ENCODE measurements at regions not wholly inside any gene's neighbourhood (a gene's known extent, or its start where the extent isn't known, plus 50 kb on each side); places are given as distances from the start of the nearest gene placed in this dataset.
A peak's percentile ranks its signal among the peaks of the same experiment; 100 is the strongest.

DNA sequence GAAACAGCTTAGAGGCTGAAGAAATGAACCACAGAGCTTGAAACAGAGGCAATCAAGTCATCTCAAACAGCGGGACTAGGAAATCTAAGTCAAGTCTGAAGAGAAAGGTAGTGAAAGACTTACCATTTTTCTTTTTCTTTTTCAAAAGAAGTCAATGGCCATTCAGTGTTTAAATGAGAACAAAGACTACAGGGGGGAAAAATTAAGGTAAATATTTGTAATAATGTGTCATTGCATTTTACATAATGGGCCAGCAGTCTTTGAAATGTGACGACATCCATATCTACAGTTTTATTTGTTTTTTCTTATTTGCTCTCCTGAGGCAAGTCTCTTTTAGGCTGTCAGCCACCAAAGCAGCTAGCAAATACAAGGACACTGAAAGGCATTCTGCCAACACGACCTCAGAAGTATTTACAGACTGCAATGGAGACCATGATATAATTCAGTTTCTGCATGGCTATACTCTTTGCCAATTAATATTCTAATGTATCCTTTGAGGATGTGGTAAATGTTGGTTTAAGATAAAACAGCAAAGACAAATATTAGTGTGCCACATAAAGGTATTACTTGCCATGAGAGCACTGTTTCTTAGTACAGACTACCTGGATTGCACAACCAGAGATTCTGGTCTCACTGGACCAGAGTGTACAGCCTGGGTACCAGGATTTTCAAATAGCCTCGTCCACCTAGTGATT, 307.0 kb upstream of the THBS1 start:
- peak; percentile 91 for TF ChIP-seq JUND (IDR thresholded peaks at IDR 0.05; ENCODE audit: low read depth)
- in situ Hi-C loops (cut with HindIII; ENCODE audit: low pct_unique_long_range_greater_than_20kb, low sequenced_read_pairs): no loop called here
- peak; percentile 51 to 99 for DNase-seq (ENCODE audit: low read depth in 1 of 2, low spot score in 1 of 2)

- in situ Hi-C loops (cut with HindIII; ENCODE audit: low pct_unique_long_range_greater_than_20kb, low sequenced_read_pairs): no loop called here
- TF ChIP-seq JUND (IDR thresholded peaks at IDR 0.05; ENCODE audit: low read depth): no peak
- no peak for DNase-seq (ENCODE audit: low read depth in 1 of 2, low spot score in 1 of 2)
Observed at GRCh38 chr15:39275066-39275465, 305.8 kb upstream of the THBS1 start.

DNA sequence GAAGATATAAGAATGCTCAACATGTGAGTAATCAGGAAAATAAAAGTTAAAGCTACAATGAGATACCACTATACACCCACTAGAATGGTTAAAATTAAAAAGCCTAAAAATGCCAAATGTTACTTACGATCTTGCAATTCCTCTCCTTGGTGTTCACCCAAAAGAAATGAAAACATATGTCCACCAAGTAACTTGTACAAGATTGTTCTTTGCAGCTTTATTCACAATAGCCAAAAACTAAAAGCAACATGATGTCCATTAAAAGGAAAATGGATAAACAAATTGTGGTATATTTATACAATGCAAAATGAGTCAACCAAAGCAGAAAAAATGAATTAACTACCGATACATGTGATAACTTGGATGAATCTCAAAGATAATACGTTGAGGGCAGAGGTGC, 301.6 kb upstream of the THBS1 start:
- DNase-seq (ENCODE audit: low read depth in 1 of 2, low spot score in 1 of 2): no peak
- no peak for TF ChIP-seq JUND (IDR thresholded peaks at IDR 0.05; ENCODE audit: low read depth)
- in situ Hi-C loops (cut with HindIII; ENCODE audit: low pct_unique_long_range_greater_than_20kb, low sequenced_read_pairs): no loop called here

DNA sequence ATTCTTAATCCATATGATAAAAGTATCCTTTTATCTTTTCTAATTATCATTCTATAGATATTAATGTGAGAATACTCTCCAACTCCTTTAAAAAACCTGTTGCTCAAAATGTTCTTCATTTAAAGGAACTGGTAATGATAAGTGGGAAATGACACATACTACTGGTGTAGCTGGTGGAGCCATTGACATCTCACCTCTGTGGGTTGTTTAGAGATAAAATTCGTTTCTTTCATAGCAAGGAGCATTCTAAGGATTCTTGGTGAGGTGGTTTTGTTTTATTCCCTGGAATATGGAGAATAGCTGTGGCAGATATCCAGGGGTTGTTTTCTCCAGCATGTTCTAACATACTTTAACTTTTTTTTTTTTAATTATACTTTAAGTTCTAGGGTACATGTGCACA, 299.8 kb upstream of the THBS1 start:
- DNase-seq (ENCODE audit: low read depth in 1 of 2, low spot score in 1 of 2): no peak
- in situ Hi-C loops (cut with HindIII; ENCODE audit: low pct_unique_long_range_greater_than_20kb, low sequenced_read_pairs): no loop called here
- no peak for TF ChIP-seq JUND (IDR thresholded peaks at IDR 0.05; ENCODE audit: low read depth)

DNA sequence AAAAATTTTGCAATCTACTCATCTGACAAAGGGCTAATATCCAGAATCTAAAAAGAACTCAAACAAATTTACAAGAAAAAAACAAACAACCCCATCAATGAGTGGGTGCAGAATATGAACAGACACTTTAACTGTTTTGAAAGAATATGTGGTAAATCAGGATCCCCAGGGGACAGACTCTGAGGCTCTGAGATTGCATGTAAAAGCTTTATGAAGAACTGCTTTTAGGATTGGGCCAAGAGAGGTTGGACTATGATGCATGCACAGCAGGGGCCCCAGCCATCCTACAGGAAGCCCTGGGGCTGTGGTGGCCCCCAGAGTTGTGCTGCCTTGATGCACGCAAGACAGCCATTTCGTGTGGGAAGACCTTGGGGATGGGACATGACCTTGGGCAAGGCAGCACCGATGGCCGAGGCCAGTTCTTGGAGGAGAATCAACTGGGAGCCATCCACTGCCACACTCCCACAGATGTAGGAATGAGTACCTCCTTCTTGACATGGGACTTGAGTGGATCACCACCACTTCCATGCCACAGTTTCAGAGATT, 298.1 kb upstream of the THBS1 start:
- in situ Hi-C loops (cut with HindIII; ENCODE audit: low pct_unique_long_range_greater_than_20kb, low sequenced_read_pairs): no loop called here
- no peak for TF ChIP-seq JUND (IDR thresholded peaks at IDR 0.05; ENCODE audit: low read depth)
- DNase-seq (ENCODE audit: low read depth in 1 of 2, low spot score in 1 of 2): no peak

GRCh38 chr15:39283531-39283930, 297.3 kb upstream of the THBS1 start:
- no peak for DNase-seq (ENCODE audit: low read depth in 1 of 2, low spot score in 1 of 2)
- in situ Hi-C loops (cut with HindIII; ENCODE audit: low pct_unique_long_range_greater_than_20kb, low sequenced_read_pairs): no loop called here
- no peak for TF ChIP-seq JUND (IDR thresholded peaks at IDR 0.05; ENCODE audit: low read depth)

DNA sequence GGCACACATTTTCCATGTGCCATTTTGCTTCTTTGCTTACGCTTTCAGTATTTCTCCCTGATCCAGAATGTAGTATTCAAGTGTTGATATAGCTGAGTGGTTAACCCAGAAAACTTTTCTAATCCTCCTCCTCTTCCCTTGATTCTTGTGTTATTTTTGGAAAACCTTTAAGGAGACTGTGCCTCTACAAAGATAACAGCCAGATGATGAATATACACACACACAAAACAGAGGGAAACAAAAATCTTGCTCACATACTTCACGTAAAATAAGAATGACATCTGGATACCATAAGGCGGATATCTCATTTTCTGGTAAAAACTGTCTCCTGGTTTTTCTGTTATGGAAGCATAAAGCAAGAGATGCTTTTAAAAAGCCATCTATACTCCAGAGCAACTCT, 295.8 kb upstream of the THBS1 start:
- TF ChIP-seq JUND (IDR thresholded peaks at IDR 0.05; ENCODE audit: low read depth): no peak
- no peak for DNase-seq (ENCODE audit: low read depth in 1 of 2, low spot score in 1 of 2)
- in situ Hi-C loops (cut with HindIII; ENCODE audit: low pct_unique_long_range_greater_than_20kb, low sequenced_read_pairs): no loop called here

- in situ Hi-C loops (cut with HindIII; ENCODE audit: low pct_unique_long_range_greater_than_20kb, low sequenced_read_pairs): no loop called here
Observed at GRCh38 chr15:39285663-39286062, 295.2 kb upstream of the THBS1 start.

DNA sequence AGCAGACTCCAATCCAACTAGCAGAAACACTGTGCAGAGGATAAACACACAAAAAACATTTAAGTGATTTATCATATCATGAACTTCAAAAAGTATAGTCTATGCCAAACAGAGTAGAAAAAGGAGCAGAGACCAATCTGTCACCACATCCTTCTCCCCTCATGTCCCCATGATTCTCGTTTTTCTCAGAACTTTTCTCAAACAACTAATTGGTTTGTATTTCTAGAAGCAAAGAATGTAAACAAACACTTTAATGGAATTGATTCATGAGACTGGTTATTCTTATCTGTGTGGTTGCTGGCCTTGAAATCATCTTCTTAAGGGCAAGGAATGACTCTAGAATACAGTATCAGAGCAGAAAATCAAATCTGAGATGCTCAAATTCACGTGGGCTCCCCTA, 294.2 kb upstream of the THBS1 start:
- in situ Hi-C loops (cut with HindIII; ENCODE audit: low pct_unique_long_range_greater_than_20kb, low sequenced_read_pairs): no loop called here
- TF ChIP-seq JUND (IDR thresholded peaks at IDR 0.05; ENCODE audit: low read depth): no peak
- DNase-seq (ENCODE audit: low read depth in 1 of 2, low spot score in 1 of 2): no peak

More at GRCh38 chr15:39285663-39286062, 295.2 kb upstream of the THBS1 start:
- no peak for DNase-seq (ENCODE audit: low read depth in 1 of 2, low spot score in 1 of 2)
- TF ChIP-seq JUND (IDR thresholded peaks at IDR 0.05; ENCODE audit: low read depth): no peak

- TF ChIP-seq JUND (IDR thresholded peaks at IDR 0.05; ENCODE audit: low read depth): no peak
- in situ Hi-C loops (cut with HindIII; ENCODE audit: low pct_unique_long_range_greater_than_20kb, low sequenced_read_pairs): no loop called here
- no peak for DNase-seq (ENCODE audit: low read depth in 1 of 2, low spot score in 1 of 2)
Observed at GRCh38 chr15:39287322-39288195, 293.3 kb upstream of the THBS1 start.

DNA sequence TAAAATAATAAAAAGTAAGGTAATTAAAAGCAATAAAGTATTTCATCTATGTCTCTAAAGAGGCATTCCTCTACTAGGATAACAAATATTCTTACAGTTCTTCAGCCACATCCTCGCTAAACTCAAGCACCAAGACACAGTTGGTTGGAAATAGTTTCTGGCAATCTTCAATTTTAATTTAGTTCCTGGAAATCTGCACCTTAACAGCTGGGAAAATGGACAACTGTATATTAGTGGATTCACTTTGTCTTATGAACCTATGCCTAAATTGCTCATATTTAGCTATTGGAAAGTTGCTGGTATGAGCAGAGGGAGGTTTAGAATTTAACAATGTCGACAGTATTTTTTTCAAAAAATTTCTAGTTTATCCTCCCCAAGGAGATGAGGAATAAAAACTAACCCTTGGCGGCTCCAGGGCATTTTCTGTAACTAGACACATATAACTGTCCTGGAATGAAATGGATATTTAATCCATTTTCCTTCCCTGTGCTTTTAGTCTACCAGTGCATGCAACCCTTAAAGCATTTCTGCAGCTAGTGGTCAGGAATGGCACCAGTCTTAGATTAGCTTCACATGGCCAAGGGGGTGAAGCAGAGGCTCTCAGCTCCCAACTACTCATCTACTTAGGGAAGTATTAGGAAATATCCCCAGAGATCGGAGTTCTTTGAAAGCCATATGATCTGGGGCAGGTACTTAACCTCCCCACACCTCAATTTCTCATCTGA, 290.0 kb upstream of the THBS1 start:
- in situ Hi-C loops (cut with HindIII; ENCODE audit: low pct_unique_long_range_greater_than_20kb, low sequenced_read_pairs): no loop called here
- TF ChIP-seq JUND (IDR thresholded peaks at IDR 0.05; ENCODE audit: low read depth): no peak

DNA sequence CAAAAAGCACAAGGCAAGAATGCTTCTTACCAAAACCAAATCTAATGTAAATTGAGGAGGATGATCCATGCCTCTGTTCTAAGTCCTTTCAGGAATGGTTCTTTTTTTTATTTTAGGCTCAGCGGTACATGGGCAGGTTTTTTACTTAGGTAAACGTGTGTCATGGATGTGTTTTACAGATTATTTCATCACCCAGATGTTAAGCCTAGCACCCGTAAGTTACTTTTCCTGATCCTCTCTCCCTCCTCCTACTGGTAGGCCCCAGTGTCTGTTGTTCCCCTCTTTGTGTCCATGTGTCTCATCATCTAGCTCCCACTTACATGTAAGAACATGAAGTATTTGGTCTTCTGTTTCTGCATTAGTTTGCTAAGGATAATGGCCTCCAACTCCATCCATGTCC, 289.2 kb upstream of the THBS1 start:
- no peak for TF ChIP-seq JUND (IDR thresholded peaks at IDR 0.05; ENCODE audit: low read depth)
- DNase-seq (ENCODE audit: low read depth in 1 of 2, low spot score in 1 of 2): no peak
- in situ Hi-C loops (cut with HindIII; ENCODE audit: low pct_unique_long_range_greater_than_20kb, low sequenced_read_pairs): no loop called here

More for the DNA sequence above, 290.0 kb upstream of the THBS1 start:
- no peak for DNase-seq (ENCODE audit: low read depth in 1 of 2, low spot score in 1 of 2)
